Heart left ventricle (tissue), 16 donors: ENCODE measurements at regions not wholly inside any gene's neighbourhood (a gene's known extent, or its start where the extent isn't known, plus 50 kb on each side); places are given as distances from the start of the nearest gene placed in this dataset.

ENCODE experiments used
- ATAC-seq, 4 donors: fragments of 200-7000 bp; cut with Tn5 transposase; one replicate each; pipeline ENCODE4 v1.9.1; 2020 to 2022; ENCODE audit warnings: moderate library complexity in 4 of 4, mild to moderate bottlenecking in 3 of 4, moderate number of reproducible peaks in 1 of 4
- DNase-seq, 5 donors: peaks; one replicate each; pipeline ENCODE4 v3.0.0-alpha.2; 2020
- H3K27ac ChIP-seq, 12 donors: fragments of 200-600 bp; sonication (generic) in 4 of 12; one replicate each; pipeline versions ENCODE4 v1.5.0 to v1.8.0; 2016 to 2022; ENCODE audit warnings: mild to moderate bottlenecking in 2 of 12
- H3K27me3 ChIP-seq, 9 donors: fragments of 200-600 bp; sonication (generic) in 2 of 9; one replicate each; pipeline versions ENCODE4 v1.5.1 to v1.8.0; 2016 to 2022; ENCODE audit warnings: mild to moderate bottlenecking in 3 of 9
- H3K36me3 ChIP-seq, 9 donors: fragments of 200-600 bp; sonication (generic) in 2 of 9; one replicate each; pipeline versions ENCODE4 v1.5.0 to v1.8.0; 2018 to 2022; ENCODE audit warnings: mild to moderate bottlenecking in 2 of 9
- H3K4me1 ChIP-seq, 12 donors: fragments of 200-600 bp; sonication (generic) in 4 of 12; one replicate each; pipeline versions ENCODE4 v1.5.0 to v1.8.0; 2016 to 2022; ENCODE audit warnings: mild to moderate bottlenecking in 3 of 12
- H3K4me3 ChIP-seq, 12 donors: fragments of 200-600 bp; sonication (generic) in 4 of 12; one replicate each; pipeline versions ENCODE4 v1.5.0 to v1.8.0; 2017 to 2022; ENCODE audit warnings: mild to moderate bottlenecking in 9 of 12, moderate library complexity in 4 of 12
- H3K9me3 ChIP-seq, 12 donors: fragments of 200-600 bp; sonication (generic) in 4 of 12; one replicate each; pipeline versions ENCODE4 v1.5.0 to v1.8.0; 2016 to 2022; ENCODE audit warnings: mild to moderate bottlenecking in 1 of 12
- CTCF ChIP-seq, 12 donors: fragments of 200-600 bp; sonication (generic) in 4 of 12; IDR thresholded peaks; one replicate each; pipeline versions ENCODE4 v1.5.0 to v1.8.0; 2018 to 2022; ENCODE audit warnings: antibody characterized with exemption in 12 of 12, mild to moderate bottlenecking in 5 of 12
- POLR2A ChIP-seq, 2 donors: fragments of 450-650 bp; IDR thresholded peaks; one replicate each; pipeline ENCODE4 v1.6.1; 2017; ENCODE audit warnings: antibody characterized with exemption in 2 of 2, mild to moderate bottlenecking in 2 of 2, moderate library complexity in 2 of 2
- WGBS, 4 donors: extraction: QIAGEN DNeasy Blood & Tissue Kit in 2 of 4; methylation state at CpG; one replicate each; pipeline versions ENCODE4 v1.1.5 to v1.1.7; 2013 to 2018; 5-methylcytosine and 5-hydroxymethylcytosine counted together
- intact Hi-C, 10 donors: fragments of 100-400 bp; cut with DNase I; formaldehyde crosslinking; loops; one replicate each; pipeline versions ENCODE4 v1.11.1 to v1.14.2; 2022
- donor health status: ischemic (EF 13 %, LVEDD 7.1; RV severe dilation, severe dysfunction).
- donor health status: healthy with polysubstance abuse.
- donor health status: DM: no; HTN: yes; CAD: no.
- donor health status: DM: no; HTN: no; CAD: no.
- donor health status: ischemic (EF 25% LVEDD 6.9; RV normal size, moderate dysfunction).
- donor health status: ischemic (EF 25% LVEDD 5.7; RV mildly dilated, moderate dysfunction).
- donor health status: healthy.
- donor health status: DM: yes; HTN: yes; CAD: no.
- donor health status: ischemic (EF 35%, LVEDD 5.7; RV mildly dilated, moderate dysfunction).
- donor health status: nonischemic (EF 11% LVEDD 7.7; RV severe dilation, severe dysfunction).
- donor health status: DM: yes; HTN: yes; CAD: no.
- donor health status: PGD.
- donor health status: ischemic (EF 29% LVEDD 5.4; RV normal size, mild dysfunction).
- donor health status: nonischemic (EF 23%, LVEDD 6.1; RV moderate dilation, normal function).

- no peaks in the 10 kb centered on the region for H3K27me3 ChIP-seq
- intact Hi-C loops: no loop called here
- no peaks in the 10 kb centered on the region for H3K4me1 ChIP-seq
- TF ChIP-seq POLR2A (IDR thresholded peaks at IDR 0.05): no peak
- TF ChIP-seq CTCF (IDR thresholded peaks at IDR 0.05): no peak
- ATAC-seq: no peak
- H3K4me3 ChIP-seq: no peak overlapping the region
- no peak overlapping the region for H3K27ac ChIP-seq
- WGBS, 4 donors: 43 to 71% (median 63%) methylated on average over 1 of the region's 1 CpG
- no peaks in the 10 kb centered on the region for H3K36me3 ChIP-seq
- H3K9me3 ChIP-seq: peaks cover 0 to 34% (median 2%) of the 10 kb centered on the region in 12 donors
- no peak for DNase-seq
Measured at GRCh38 chr9:102106439-102106838, 368.0 kb upstream of the GRIN3A start.

GRCh38 chr9:102101723-102102122, 363.3 kb upstream of the GRIN3A start:
- Histone ChIP-seq H3K9me3 (peaks cover 0 to 14% (median 2%) of the 10 kb centered on the region in 12 donors), H3K4me1 (no peaks in the 10 kb centered on the region), H3K27me3 (no peaks in the 10 kb centered on the region), H3K36me3 (no peaks in the 10 kb centered on the region), H3K27ac (no peak overlapping the region), H3K4me3 (no peak overlapping the region)
- ATAC-seq (no peak), DNase-seq (no peak)
- intact Hi-C loops: no loop called here
- TF ChIP-seq CTCF (IDR thresholded peaks at IDR 0.05): no peak
- TF ChIP-seq POLR2A (IDR thresholded peaks at IDR 0.05): no peak

- Histone ChIP-seq H3K27ac (no peak overlapping the region), H3K36me3 (no peaks in the 10 kb centered on the region), H3K4me1 (no peaks in the 10 kb centered on the region), H3K4me3 (no peak overlapping the region), H3K9me3 (peaks cover 0 to 5% (median 0%) of the 10 kb centered on the region in 12 donors), H3K27me3 (no peaks in the 10 kb centered on the region)
- TF ChIP-seq CTCF (IDR thresholded peaks at IDR 0.05) (no peak), POLR2A (IDR thresholded peaks at IDR 0.05) (no peak)
- 59 to 78% (median 70%) methylated on average over 2 of the region's 2 CpGs for WGBS, 4 donors
- ATAC-seq: no peak
- intact Hi-C loops: no loop called here
- no peak for DNase-seq
Measured at GRCh38 chr9:102087141-102087540, 348.7 kb upstream of the GRIN3A start.

- Histone ChIP-seq H3K27me3 (no peaks in the 10 kb centered on the region), H3K36me3 (no peaks in the 10 kb centered on the region), H3K4me3 (no peak overlapping the region), H3K4me1 (no peaks in the 10 kb centered on the region), H3K9me3 (peaks cover 0 to 5% (median 0%) of the 10 kb centered on the region in 12 donors), H3K27ac (no peak overlapping the region)
- ATAC-seq (no peak), DNase-seq (no peak)
- no peak for TF ChIP-seq CTCF (IDR thresholded peaks at IDR 0.05)
- TF ChIP-seq POLR2A (IDR thresholded peaks at IDR 0.05): no peak
- intact Hi-C loops: no loop called here
Measured at GRCh38 chr9:102085548-102085947, 347.1 kb upstream of the GRIN3A start.
